Spleen (tissue), 7 donors: ENCODE measurements at regions not wholly inside any gene's neighbourhood (a gene's known extent, or its start where the extent isn't known, plus 50 kb on each side); places are given as distances from the start of the nearest gene placed in this dataset.

Experiments used
- CTCF ChIP-seq, 11 experiments: fragments of 200-600 bp in 7 of 11; fragments of 450-650 bp in 4 of 11; sonication (generic) in 4 of 11; IDR thresholded peaks in 8 of 11; conservative IDR thresholded peaks in 3 of 11; 1 replicate in 7 of 11; 2 replicates in 4 of 11; pipeline versions ENCODE4 v1.4.0 to v1.8.0; 2016 to 2021; ENCODE audit warnings: antibody characterized with exemption in 11 of 11, inconsistent platforms in 4 of 11, mild to moderate bottlenecking in 1 of 11
- POLR2A ChIP-seq, 3 donors: fragments of 450-650 bp; IDR thresholded peaks; one replicate each; pipeline ENCODE4 v1.5.1; 2017; ENCODE audit warnings: antibody characterized with exemption in 3 of 3, mild to moderate bottlenecking in 1 of 3
- POLR2AphosphoS5 ChIP-seq, 3 donors: sonication (generic); formaldehyde crosslinking; IDR thresholded peaks; one replicate each; pipeline ENCODE4 v1.5.1; 2017; ENCODE audit warnings: antibody characterized with exemption in 3 of 3
- donor health status: DM: no; HTN: no; CAD: no; lungs with moderate emphysema.
- donor health status: DM: no; HTN: no; CAD: no.
- donor health status: DM: no; HTN: no; CAD: no.

- no peak for TF ChIP-seq CTCF (IDR thresholded peaks at IDR 0.05 in 8 of 11, conservative IDR thresholded peaks at IDR 0.05 in 3 of 11)
- no peak for TF ChIP-seq POLR2A (IDR thresholded peaks at IDR 0.05)
- no peak for TF ChIP-seq POLR2AphosphoS5 (IDR thresholded peaks at IDR 0.05)
These were observed 174.6 kb upstream of the GRAMD2B start for GRCh38 chr5:126248611-126249010.
